GM23248 (cell line): ENCODE measurements at regions not wholly inside any gene's neighbourhood (a gene's known extent, or its start where the extent isn't known, plus 50 kb on each side); places are given as distances from the start of the nearest gene placed in this dataset.
"Not testable (repeated sequence)": the region's sequence is repeated elsewhere in the genome, so short reads cannot be mapped to it uniquely, and the experiment has no call there.

ENCODE experiments used
- DNase-seq: peaks from one replicate; pipeline ENCODE4 v3.0.0-alpha.2; 2015
- H2AFZ ChIP-seq: fragments of 200-600 bp; sonication (generic); 2 replicates; pipeline ENCODE4 v1.6.1; 2016; ENCODE audit warnings: antibody characterized with exemption
- H3F3A ChIP-seq: fragments of 200-600 bp; sonication (generic); 2 replicates; pipeline ENCODE4 v1.6.1; 2016; ENCODE audit warnings: mild to moderate bottlenecking, antibody characterized with exemption, mixed run types; ENCODE audit not compliant: insufficient read depth
- H3K27ac ChIP-seq: fragments of 200-600 bp; sonication (generic); 2 replicates; pipeline ENCODE4 v1.5.1; 2016; ENCODE audit warnings: mild to moderate bottlenecking
- H3K27me3 ChIP-seq: fragments of 200-600 bp; sonication (generic); replicated peaks from 2 replicates; pipeline ENCODE4 v1.6.1; 2016; ENCODE audit warnings: mild to moderate bottlenecking; ENCODE audit not compliant: insufficient read depth
- H3K36me3 ChIP-seq: fragments of 200-600 bp; sonication (generic); 2 replicates; pipeline ENCODE4 v1.6.1; 2016; ENCODE audit warnings: low read depth, mild to moderate bottlenecking
- H3K4me1 ChIP-seq: fragments of 200-600 bp; sonication (generic); 2 replicates; pipeline ENCODE4 v1.6.1; 2016; ENCODE audit warnings: mild to moderate bottlenecking; ENCODE audit not compliant: insufficient read depth
- H3K4me2 ChIP-seq: fragments of 200-600 bp; sonication (generic); one replicate; pipeline ENCODE4 v1.6.1; 2016; ENCODE audit warnings: mild to moderate bottlenecking; ENCODE audit not compliant: unreplicated experiment
- H3K4me3 ChIP-seq: fragments of 200-600 bp; sonication (generic); 2 replicates; pipeline ENCODE4 v1.5.1; 2016; ENCODE audit warnings: mild to moderate bottlenecking
- H3K79me2 ChIP-seq: fragments of 200-600 bp; sonication (generic); 2 replicates; pipeline ENCODE4 v1.6.1; 2016; ENCODE audit warnings: mild to moderate bottlenecking; ENCODE audit not compliant: insufficient read depth
- H3K9ac ChIP-seq: fragments of 200-600 bp; sonication (generic); 2 replicates; pipeline ENCODE4 v1.6.1; 2016; ENCODE audit warnings: mild to moderate bottlenecking
- H3K9me2 ChIP-seq: fragments of 200-600 bp; sonication (generic); 2 replicates; pipeline ENCODE4 v1.6.1; 2016; ENCODE audit warnings: mixed run types, mild to moderate bottlenecking, moderate library complexity; ENCODE audit not compliant: insufficient read depth
- H3K9me3 ChIP-seq: fragments of 200-600 bp; sonication (generic); one replicate; pipeline ENCODE4 v1.6.1; 2017; ENCODE audit warnings: low read depth
- H4K20me1 ChIP-seq: fragments of 200-600 bp; sonication (generic); 2 replicates; pipeline ENCODE4 v1.6.0; 2016; ENCODE audit not compliant: insufficient read depth
- EZH2 ChIP-seq: fragments of 200-600 bp; sonication (generic); IDR thresholded peaks from 2 replicates; pipeline ENCODE4 v1.6.1; 2018; ENCODE audit warnings: antibody characterized with exemption, mild to moderate bottlenecking; ENCODE audit not compliant: insufficient read depth, poor library complexity, severe bottlenecking
- EZH2phosphoT487 ChIP-seq: fragments of 200-600 bp; sonication (generic); IDR thresholded peaks from 2 replicates; pipeline ENCODE4 v1.6.1; 2018; ENCODE audit warnings: antibody characterized with exemption, moderate library complexity, mild to moderate bottlenecking, low read depth; ENCODE audit not compliant: insufficient read depth
- WGBS, 2 experiments: methylation state at CpG; one replicate each; pipeline ENCODE4 v1.1.6; 2015 to 2017; ENCODE audit warnings: low lambda C conversion rate in 2 of 2, low coverage in 1 of 2; ENCODE audit errors: missing lambda C conversion rate in 2 of 2; 5-methylcytosine and 5-hydroxymethylcytosine counted together
- in situ Hi-C: fragments of 300-500 bp; cut with MboI; formaldehyde crosslinking; loops from 2 replicates; pipeline ENCODE4 v1.15.0; 2020

DNA sequence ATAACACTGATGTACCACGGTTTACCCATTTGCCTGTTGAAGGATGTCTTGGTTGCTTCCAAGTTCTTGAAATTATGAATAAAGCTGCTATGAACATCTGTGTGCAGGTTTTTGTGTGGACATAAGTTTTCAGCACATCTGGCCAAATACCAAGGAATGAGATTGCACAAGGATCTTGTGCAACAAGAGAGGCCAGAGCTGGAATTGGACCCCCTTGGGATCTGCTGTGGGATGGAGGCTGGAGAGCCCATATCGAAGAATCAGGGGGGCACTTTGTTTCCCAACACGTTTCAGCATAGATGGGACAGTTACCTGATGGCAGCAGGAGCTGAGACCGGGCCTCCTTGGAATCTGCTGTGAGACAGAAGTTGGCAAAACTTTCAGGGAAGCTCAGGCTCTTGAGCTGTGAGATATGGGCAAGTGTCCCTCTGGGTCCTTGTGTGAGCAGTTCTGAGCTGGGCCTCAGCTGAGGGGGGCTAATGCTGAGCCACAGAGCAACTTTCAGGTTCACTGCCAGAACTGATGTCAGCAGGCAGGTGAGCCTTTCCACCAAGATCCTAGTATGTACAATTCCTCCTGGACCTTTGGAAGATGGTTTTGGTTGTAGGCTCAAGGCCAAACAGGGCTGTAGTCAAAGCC is 115.2 kb upstream of the RAB18 start:
- no peaks in the 10 kb centered on the region for H3K9me3 ChIP-seq
- no peak overlapping the region for H3K9ac ChIP-seq
- H3F3A ChIP-seq: peaks cover 11% of the 10 kb centered on the region; the same call in 1 of the 2 replicates
- no peak overlapping the region for H3K4me2 ChIP-seq
- no peak overlapping the region for H3K27ac ChIP-seq
- H3K4me1 ChIP-seq: peaks cover 17% of the 10 kb centered on the region
- no peak overlapping the region for H3K4me3 ChIP-seq
- H3K36me3 ChIP-seq: no peaks in the 10 kb centered on the region
- H3K9me2 ChIP-seq: no peaks in the 10 kb centered on the region
- DNase-seq: peak; percentile 51
- in situ Hi-C loops: no loop called here
- no peaks in the 10 kb centered on the region for H4K20me1 ChIP-seq
- 29 to 44% methylated on average over 4 of the region's 4 CpGs for WGBS, 2 experiments
- H3K27me3 ChIP-seq: no peaks in the 10 kb centered on the region
- no peaks in the 10 kb centered on the region for H3K79me2 ChIP-seq
- TF ChIP-seq EZH2 (no peak), EZH2phosphoT487 (no peak)
- no peak overlapping the region for H2AFZ ChIP-seq

DNA sequence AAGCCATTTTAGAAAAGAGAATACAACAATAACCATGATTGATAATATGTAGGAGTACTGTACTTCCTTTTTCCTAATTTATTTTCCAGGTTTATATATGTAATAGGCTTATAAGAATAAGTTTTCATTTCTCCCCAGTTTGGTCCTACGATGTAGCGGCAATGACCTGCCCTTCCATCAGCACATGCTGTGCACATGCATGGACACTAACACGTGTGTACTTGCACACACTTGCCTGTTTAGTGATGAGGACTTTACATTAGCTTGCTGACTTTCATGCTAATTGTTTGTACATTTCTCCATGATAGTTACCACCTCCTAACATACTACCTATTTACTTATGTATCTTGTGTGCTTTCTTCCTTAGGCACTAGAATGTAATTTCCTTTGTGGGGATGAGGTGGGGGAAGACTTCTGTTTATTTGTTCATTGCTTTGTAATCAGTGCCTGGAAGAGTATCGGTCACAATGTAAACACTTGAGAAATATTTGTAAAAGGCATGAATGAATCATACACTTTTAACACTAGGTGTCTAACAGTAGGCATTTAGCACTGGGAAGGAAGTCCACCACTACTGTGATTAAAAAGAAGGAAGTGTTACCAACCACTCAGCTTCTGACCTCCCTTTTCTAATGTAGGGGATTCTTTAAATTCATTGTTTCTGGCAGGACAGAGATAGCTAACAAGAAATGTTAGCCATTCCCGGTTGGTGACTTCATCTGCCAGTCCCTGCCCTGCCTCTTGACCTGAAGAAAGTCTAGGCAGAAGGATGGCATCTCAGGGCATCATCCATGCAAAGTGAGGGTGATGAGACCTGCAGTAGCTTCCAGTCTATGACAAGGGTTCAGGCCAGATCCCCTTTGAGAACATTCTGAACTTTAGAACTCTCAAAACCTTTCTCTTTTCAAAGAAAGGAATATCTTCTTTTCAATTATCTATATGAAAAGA is 120.2 kb upstream of the RAB18 start:
- no peaks in the 10 kb centered on the region for H3K9me2 ChIP-seq
- no peak overlapping the region for H3K9ac ChIP-seq
- 0 out of 2 replicates have a peak overlapping the region, but pooled peaks have one; percentile 15 for H2AFZ ChIP-seq
- in situ Hi-C loops: no loop called here
- H3K36me3 ChIP-seq: no peaks in the 10 kb centered on the region
- TF ChIP-seq EZH2 (no peak), EZH2phosphoT487 (no peak)
- peak overlapping the region; percentile 3 for H3K4me2 ChIP-seq
- DNase-seq: peak; percentile 30
- no peaks in the 10 kb centered on the region for H3K9me3 ChIP-seq
- 58 to 64% methylated on average over 5 of the region's 5 CpGs for WGBS, 2 experiments
- 0 out of 2 replicates have a peak, but pooled peaks cover 9% of the 10 kb centered on the region for H3K4me1 ChIP-seq
- H3K4me3 ChIP-seq: no peak overlapping the region
- H3F3A ChIP-seq: no peaks in the 10 kb centered on the region
- no peaks in the 10 kb centered on the region for H3K79me2 ChIP-seq
- no peaks in the 10 kb centered on the region for H3K27me3 ChIP-seq
- no peaks in the 10 kb centered on the region for H4K20me1 ChIP-seq
- H3K27ac ChIP-seq: no peak overlapping the region

DNA sequence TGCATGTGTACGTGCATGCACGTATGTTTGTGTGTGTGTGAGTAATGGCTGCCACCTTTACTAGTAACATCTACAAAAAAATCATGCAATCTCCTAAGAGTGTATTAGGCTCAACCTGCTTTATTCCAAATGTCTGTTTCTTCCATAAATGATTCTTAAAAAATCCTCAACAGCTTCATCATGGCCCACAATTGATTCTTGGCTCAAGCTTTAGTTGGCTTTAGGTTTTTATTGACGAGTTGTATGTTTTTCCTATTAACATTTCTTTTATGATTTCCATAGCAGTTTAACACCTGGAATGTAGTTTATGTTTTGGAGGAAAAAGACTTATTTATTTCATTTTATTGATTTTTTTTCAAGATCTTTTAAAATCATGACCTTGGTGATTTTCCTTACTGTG is 121.9 kb upstream of the RAB18 start:
- Histone ChIP-seq H3K4me3 (no peak overlapping the region), H3K9ac (no peak overlapping the region), H2AFZ (no peak overlapping the region), H3K9me3 (no peaks in the 10 kb centered on the region), H4K20me1 (no peaks in the 10 kb centered on the region), H3K4me1 (0 out of 2 replicates have a peak, but pooled peaks cover 9% of the 10 kb centered on the region), H3K27ac (no peak overlapping the region), H3K36me3 (no peaks in the 10 kb centered on the region), H3F3A (no peaks in the 10 kb centered on the region), H3K27me3 (no peaks in the 10 kb centered on the region), H3K4me2 (no peak overlapping the region), H3K9me2 (no peaks in the 10 kb centered on the region), H3K79me2 (no peaks in the 10 kb centered on the region)
- WGBS, 2 experiments: 36 to 46% methylated on average over 3 of the region's 3 CpGs
- in situ Hi-C loops: no loop called here
- DNase-seq: no peak
- no peak for TF ChIP-seq EZH2
- TF ChIP-seq EZH2phosphoT487: no peak

DNA sequence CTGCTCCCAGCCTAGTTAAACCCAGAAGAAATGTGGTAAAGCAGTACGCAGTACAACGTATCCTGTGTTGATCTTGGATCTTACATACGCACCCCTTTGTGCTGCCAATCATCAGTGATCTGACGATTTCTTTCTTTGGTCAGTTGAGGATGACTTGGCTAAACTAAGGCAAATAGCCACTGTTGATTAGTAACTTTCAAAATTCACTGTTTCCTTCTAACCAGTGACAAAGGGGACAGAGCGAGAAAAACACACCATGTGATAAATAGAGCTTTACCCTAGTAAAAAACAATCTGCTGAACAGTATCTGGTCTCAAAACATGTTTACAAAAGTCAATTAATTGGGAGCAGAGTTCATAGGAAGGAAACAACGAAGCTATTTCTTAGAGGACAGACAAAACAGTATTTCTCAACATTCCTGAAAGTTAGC is 123.2 kb upstream of the RAB18 start:
- in situ Hi-C loops: no loop called here
- Histone ChIP-seq H3K27me3 (no peaks in the 10 kb centered on the region), H3K36me3 (no peaks in the 10 kb centered on the region), H3K4me2 (no peak overlapping the region), H4K20me1 (no peaks in the 10 kb centered on the region), H3K9me2 (no peaks in the 10 kb centered on the region), H3K27ac (no peak overlapping the region), H3K79me2 (no peaks in the 10 kb centered on the region), H3F3A (no peaks in the 10 kb centered on the region), H3K4me1 (0 out of 2 replicates have a peak, but pooled peaks cover 9% of the 10 kb centered on the region), H2AFZ (0 out of 2 replicates have a peak overlapping the region, but pooled peaks have one; percentile 38), H3K9me3 (no peaks in the 10 kb centered on the region), H3K9ac (no peak overlapping the region), H3K4me3 (no peak overlapping the region)
- DNase-seq: no peak
- 56% methylated on average over 6 of the region's 6 CpGs for WGBS, 2 experiments
- TF ChIP-seq EZH2phosphoT487 (no peak), EZH2 (no peak)

DNA sequence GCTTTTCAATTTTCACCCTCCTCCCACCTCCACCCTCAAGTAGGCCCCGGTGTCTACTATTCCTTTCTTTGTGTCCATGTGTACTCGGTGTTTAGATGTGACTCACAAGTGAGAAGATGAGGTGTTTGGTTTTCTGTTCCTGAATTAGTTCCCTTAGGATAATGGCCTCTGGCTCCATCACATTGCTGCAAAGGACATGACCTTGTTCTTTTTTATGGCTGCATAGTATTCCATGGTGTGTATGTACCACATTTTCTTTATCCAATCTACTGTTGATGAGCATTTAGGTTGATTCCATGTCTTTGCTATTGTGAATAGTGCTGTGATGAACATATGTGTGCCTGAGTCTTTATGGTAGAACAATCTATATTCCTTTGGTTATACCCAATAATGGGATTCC is 125.1 kb upstream of the RAB18 start:
- H3K4me2 ChIP-seq, H3K4me1 ChIP-seq, H3K9me3 ChIP-seq, H3F3A ChIP-seq, H3K36me3 ChIP-seq, H4K20me1 ChIP-seq, H3K27ac ChIP-seq, H3K27me3 ChIP-seq, H3K9me2 ChIP-seq, H3K79me2 ChIP-seq, H3K9ac ChIP-seq, H3K4me3 ChIP-seq, in situ Hi-C loops, DNase-seq, H2AFZ ChIP-seq: not testable (repeated sequence)
- WGBS, 2 experiments: 81 to 86% methylated on average over 2 of the region's 2 CpGs
